Osteoblast (primary cell): ENCODE measurements at regions not wholly inside any gene's neighbourhood (a gene's known extent, or its start where the extent isn't known, plus 50 kb on each side); places are given as distances from the start of the nearest gene placed in this dataset.

Source experiments
- DNase-seq: peaks from one replicate; pipeline ENCODE4 v3.0.0; 2011; ENCODE audit warnings: low spot score, mixed read lengths; ENCODE audit not compliant: insufficient read length; ENCODE audit errors: missing footprints
- H2AFZ ChIP-seq: 2 replicates; pipeline ENCODE4 v1.6.0; 2011; ENCODE audit warnings: mild to moderate bottlenecking, low read length
- H3K27ac ChIP-seq: 2 replicates; pipeline ENCODE4 v1.5.1; 2011; ENCODE audit warnings: mild to moderate bottlenecking, low read depth, low read length, moderate library complexity
- H3K27me3 ChIP-seq: 2 replicates; pipeline ENCODE4 v1.6.0; 2012; ENCODE audit warnings: mild to moderate bottlenecking, control low read depth, inconsistent platforms, low read length, moderate library complexity; ENCODE audit not compliant: insufficient read depth
- H3K36me3 ChIP-seq: 2 replicates; pipeline ENCODE4 v1.5.1; 2011; ENCODE audit warnings: mild to moderate bottlenecking, low read length, control low read depth, moderate library complexity; ENCODE audit not compliant: insufficient read depth
- H3K4me1 ChIP-seq: 2 replicates; pipeline ENCODE4 v1.5.1; 2011; ENCODE audit warnings: mild to moderate bottlenecking, low read length, control low read depth, moderate library complexity; ENCODE audit not compliant: insufficient read depth
- H3K4me2 ChIP-seq: 2 replicates; pipeline ENCODE4 v1.6.0; 2011; ENCODE audit warnings: mild to moderate bottlenecking, low read length; ENCODE audit not compliant: insufficient read depth
- H3K4me3 ChIP-seq: fragments of 200-600 bp; sonication (generic); 3 replicates; pipeline ENCODE4 v1.5.1; 2012; ENCODE audit warnings: mild to moderate bottlenecking, low read length, inconsistent platforms; ENCODE audit not compliant: insufficient read depth
- H3K79me2 ChIP-seq: 2 replicates; pipeline ENCODE4 v1.6.0; 2012; ENCODE audit warnings: mild to moderate bottlenecking, low read length, control low read depth, inconsistent platforms; ENCODE audit not compliant: insufficient read depth
- H3K9me3 ChIP-seq: 2 replicates; pipeline ENCODE4 v1.5.1; 2011; ENCODE audit warnings: low read depth, low read length, control low read depth
- H4K20me1 ChIP-seq: 2 replicates; pipeline ENCODE4 v1.6.0; 2012; ENCODE audit warnings: mild to moderate bottlenecking, low read length, control low read depth; ENCODE audit not compliant: insufficient read depth
- CTCF ChIP-seq: IDR thresholded peaks from 2 replicates; pipeline ENCODE4 v1.5.1; 2011; ENCODE audit warnings: mild to moderate bottlenecking, low read depth, low read length, moderate library complexity; ENCODE audit errors: extremely low read depth

GRCh38 chr13:78820541-78820940, 161.6 kb upstream of the OBI1 start:
- no peak for DNase-seq
- no peak for TF ChIP-seq CTCF
- Histone ChIP-seq H3K4me3 (no peak overlapping the region), H3K4me2 (no peak overlapping the region), H3K36me3 (no peaks in the 10 kb centered on the region), H3K4me1 (no peaks in the 10 kb centered on the region), H3K27ac (no peak overlapping the region), H3K27me3 (no peaks in the 10 kb centered on the region), H3K79me2 (no peaks in the 10 kb centered on the region), H3K9me3 (no peaks in the 10 kb centered on the region), H4K20me1 (no peaks in the 10 kb centered on the region), H2AFZ (no peak overlapping the region)

GRCh38 chr13:78816592-78816991, 157.6 kb upstream of the OBI1 start:
- Histone ChIP-seq H3K4me3 (no peak overlapping the region), H3K4me2 (no peak overlapping the region), H3K9me3 (no peaks in the 10 kb centered on the region), H2AFZ (no peak overlapping the region), H3K27ac (no peak overlapping the region), H3K36me3 (no peaks in the 10 kb centered on the region), H4K20me1 (no peaks in the 10 kb centered on the region), H3K79me2 (no peaks in the 10 kb centered on the region), H3K4me1 (no peaks in the 10 kb centered on the region), H3K27me3 (no peaks in the 10 kb centered on the region)
- DNase-seq = no peak
- TF ChIP-seq CTCF = no peak

- H3K4me1 ChIP-seq = no peaks in the 10 kb centered on the region
- H3K36me3 ChIP-seq = no peaks in the 10 kb centered on the region
- TF ChIP-seq CTCF = no peak
- no peak overlapping the region for H3K4me2 ChIP-seq
- H3K79me2 ChIP-seq = no peaks in the 10 kb centered on the region
- no peak overlapping the region for H2AFZ ChIP-seq
- H3K9me3 ChIP-seq = no peaks in the 10 kb centered on the region
- H3K27me3 ChIP-seq = no peaks in the 10 kb centered on the region
- H4K20me1 ChIP-seq = no peaks in the 10 kb centered on the region
- DNase-seq = no peak
- no peak overlapping the region for H3K27ac ChIP-seq
- no peak overlapping the region for H3K4me3 ChIP-seq
These were observed 157.2 kb upstream of the OBI1 start for GRCh38 chr13:78816154-78816553.

GRCh38 chr13:78806457-78806856, 147.5 kb upstream of the OBI1 start:
- H3K27me3 ChIP-seq = no peaks in the 10 kb centered on the region
- H4K20me1 ChIP-seq = no peaks in the 10 kb centered on the region
- no peak for DNase-seq
- no peak overlapping the region for H3K4me3 ChIP-seq
- no peak overlapping the region for H3K4me2 ChIP-seq
- no peaks in the 10 kb centered on the region for H3K4me1 ChIP-seq
- H3K79me2 ChIP-seq = no peaks in the 10 kb centered on the region
- TF ChIP-seq CTCF = no peak
- no peaks in the 10 kb centered on the region for H3K36me3 ChIP-seq
- H2AFZ ChIP-seq = no peak overlapping the region
- H3K9me3 ChIP-seq = no peaks in the 10 kb centered on the region
- H3K27ac ChIP-seq = no peak overlapping the region
